Adrenal gland (tissue), 5 donors: ENCODE measurements at regions not wholly inside any gene's neighbourhood (a gene's known extent, or its start where the extent isn't known, plus 50 kb on each side); places are given as distances from the start of the nearest gene placed in this dataset.

Experiments
- CTCF ChIP-seq, 6 experiments: fragments of 450-650 bp in 4 of 6; fragments of 200-600 bp in 2 of 6; sonication (generic) in 1 of 6; IDR thresholded peaks; 1 replicate in 5 of 6; 2 replicates in 1 of 6; pipeline versions ENCODE4 v1.5.1 to v1.8.0; 2016 to 2021; ENCODE audit warnings: antibody characterized with exemption in 6 of 6, mild to moderate bottlenecking in 2 of 6, moderate library complexity in 1 of 6
- POLR2A ChIP-seq, 2 donors: fragments of 450-650 bp; IDR thresholded peaks; one replicate each; pipeline ENCODE4 v1.6.1; 2017; ENCODE audit warnings: antibody characterized with exemption in 2 of 2, mild to moderate bottlenecking in 2 of 2, moderate library complexity in 1 of 2
- donor health status: DM: no; HTN: no; CAD: no.

DNA sequence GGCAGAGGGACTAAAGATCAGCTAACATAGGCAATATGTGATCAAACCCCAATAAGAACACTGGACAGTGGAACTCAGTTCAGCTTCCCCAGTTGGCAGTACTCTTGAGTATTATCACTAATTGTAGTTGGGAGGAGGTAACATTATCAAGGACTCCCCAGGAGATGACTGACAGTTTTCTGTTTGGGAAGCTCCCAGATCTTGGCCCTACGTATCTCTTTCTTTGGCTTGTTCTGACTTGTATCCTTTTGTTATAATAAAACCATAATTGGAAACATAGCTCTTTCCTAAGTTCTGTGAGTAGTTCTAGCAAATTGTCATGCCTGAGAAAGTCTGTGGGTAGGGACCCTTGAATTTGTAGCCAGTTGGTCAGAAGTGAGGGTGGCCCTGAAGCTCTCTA, 316.4 kb downstream of the ZNF621 start:
- TF ChIP-seq POLR2A (IDR thresholded peaks at IDR 0.05) (no peak), CTCF (IDR thresholded peaks at IDR 0.05) (no peak)
